Endothelial cell of umbilical vein (primary cell): ENCODE measurements at regions not wholly inside any gene's neighbourhood (a gene's known extent, or its start where the extent isn't known, plus 50 kb on each side); places are given as distances from the start of the nearest gene placed in this dataset.

Source experiments
- BruUV-seq: library from RNA; stranded (reverse); fragments of 400-500 nt; replicated peaks from 2 replicates; lab custom pipeline; 2021; lab: Mats Ljungman, UMichigan
- CTCF ChIA-PET: fragments of 300-600, 350-600 bp; sonication (Branson Sonifier 250); formaldehyde crosslinking; loops from one replicate; lab custom pipeline; 2021; ENCODE audit warnings: antibody characterized with exemption, inconsistent platforms; lab: Charles Lee
- POLR2A ChIA-PET: fragments of 300-600, 350-600 bp; sonication (Branson Sonifier 250); formaldehyde crosslinking; loops from one replicate; lab custom pipeline; 2021; ENCODE audit warnings: antibody characterized with exemption, inconsistent platforms; lab: Charles Lee
- DNase-seq: peaks from one replicate; pipeline ENCODE4 v3.0.0-alpha.2; 2011; ENCODE audit warnings: low read depth, low spot score
- FAIRE-seq: peaks from 2 replicates; lab custom pipeline; 2011; peaks lifted over from hg19 to GRCh38; lab: Jason Lieb, UNC
- H2AFZ ChIP-seq: 2 replicates; pipeline ENCODE4 v1.6.0; 2012; ENCODE audit warnings: low read depth, low read length, control low read depth, inconsistent platforms
- H3K27ac ChIP-seq: 2 replicates; pipeline ENCODE4 v1.5.1; 2011; ENCODE audit warnings: low read depth, mild to moderate bottlenecking, control low read depth, low read length, moderate library complexity; ENCODE audit not compliant: insufficient read depth
- H3K27me3 ChIP-seq, 2 experiments: 2 replicates each; pipeline versions ENCODE4 v1.6.0 to v1.6.1; 2011; ENCODE audit warnings: low read length in 2 of 2, mixed read lengths in 1 of 2; ENCODE audit not compliant: control insufficient read depth in 2 of 2, insufficient read depth in 2 of 2
- H3K36me3 ChIP-seq, 2 experiments: 2 replicates in 1 of 2; 3 replicates in 1 of 2; pipeline ENCODE4 v1.5.1; 2011; ENCODE audit warnings: low read length in 2 of 2, mild to moderate bottlenecking in 1 of 2, moderate library complexity in 1 of 2; ENCODE audit not compliant: control insufficient read depth in 2 of 2, insufficient read depth in 2 of 2; ENCODE audit errors: extremely low read depth in 1 of 2
- H3K4me1 ChIP-seq: 3 replicates; pipeline ENCODE4 v1.5.1; 2011; ENCODE audit warnings: mild to moderate bottlenecking, low read length; ENCODE audit not compliant: control insufficient read depth, insufficient read depth; ENCODE audit errors: extremely low read depth
- H3K4me2 ChIP-seq: 2 replicates; pipeline ENCODE4 v1.6.1; 2011; ENCODE audit warnings: low read length, control low read depth, mixed read lengths; ENCODE audit not compliant: insufficient read depth
- H3K4me3 ChIP-seq, 3 experiments: fragments of 200-600 bp in 1 of 3; sonication (generic), shearing (Covaris generic) in 1 of 3; replicated peaks in 1 of 3; 2 replicates each; pipeline ENCODE4 v1.5.1; 2011 to 2016; ENCODE audit warnings: control low read depth in 3 of 3, low read length in 3 of 3, mild to moderate bottlenecking in 2 of 3, inconsistent platforms in 1 of 3, low read depth in 1 of 3, moderate library complexity in 1 of 3; ENCODE audit not compliant: insufficient read depth in 1 of 3
- H3K79me2 ChIP-seq: 2 replicates; pipeline ENCODE4 v1.6.0; 2012; ENCODE audit warnings: low read length, inconsistent platforms; ENCODE audit not compliant: control insufficient read depth, insufficient read depth
- H3K9ac ChIP-seq: replicated peaks from 2 replicates; pipeline ENCODE3; 2011; ENCODE audit warnings: low read length, control low read depth; ENCODE audit not compliant: insufficient read depth; ENCODE audit errors: extremely low read depth
- H3K9me1 ChIP-seq: replicated peaks from 3 replicates; pipeline ENCODE4 v1.6.0; 2011; ENCODE audit warnings: mild to moderate bottlenecking, low read length; ENCODE audit not compliant: control insufficient read depth, insufficient read depth; ENCODE audit errors: extremely low read depth
- H3K9me3 ChIP-seq: replicated peaks from 2 replicates; pipeline ENCODE4 v1.5.1; 2012; ENCODE audit warnings: low read length, inconsistent platforms; ENCODE audit not compliant: control insufficient read depth, insufficient read depth
- H4K20me1 ChIP-seq: replicated peaks from 2 replicates; pipeline ENCODE3; 2011; ENCODE audit warnings: mild to moderate bottlenecking, low read length; ENCODE audit not compliant: control insufficient read depth, insufficient read depth; ENCODE audit errors: extremely low read depth
- CTCF ChIP-seq, 2 donors: IDR thresholded peaks; 1 replicate in 1 of 2; 2 replicates in 1 of 2; pipeline ENCODE4 v1.5.1; 2011; ENCODE audit warnings: low read length in 2 of 2, mild to moderate bottlenecking in 2 of 2, moderate library complexity in 2 of 2, control low read depth in 1 of 2, inconsistent platforms in 1 of 2, low read depth in 1 of 2; ENCODE audit not compliant: insufficient read depth in 1 of 2; ENCODE audit errors: extremely low read depth in 1 of 2
- EZH2 ChIP-seq: IDR thresholded peaks from 2 replicates; pipeline ENCODE4 v1.6.1; 2012; ENCODE audit warnings: borderline replicate concordance, low read depth, mild to moderate bottlenecking, moderate library complexity, low read length, inconsistent platforms; ENCODE audit not compliant: severe bottlenecking
- FOS ChIP-seq: IDR thresholded peaks from 2 replicates; pipeline ENCODE4 v1.6.1; 2011; ENCODE audit warnings: mild to moderate bottlenecking, low read length, moderate library complexity, borderline replicate concordance; ENCODE audit not compliant: insufficient read depth
- GATA2 ChIP-seq: IDR thresholded peaks from 2 replicates; pipeline ENCODE4 v1.7.0; 2011; ENCODE audit warnings: low read depth, mild to moderate bottlenecking, moderate library complexity, mixed read lengths, low read length; ENCODE audit not compliant: insufficient read length, insufficient read depth
- JUN ChIP-seq: IDR thresholded peaks from 2 replicates; pipeline ENCODE4 v1.6.1; 2011; ENCODE audit warnings: borderline replicate concordance, low read depth; ENCODE audit not compliant: insufficient read length, insufficient read depth
- MAX ChIP-seq: IDR thresholded peaks from 2 replicates; pipeline ENCODE4 v1.6.1; 2011; ENCODE audit not compliant: insufficient read depth, insufficient read length
- MYC ChIP-seq: IDR thresholded peaks from one replicate; pipeline ENCODE4 v1.6.1; 2011; ENCODE audit warnings: mild to moderate bottlenecking, low read depth, low read length
- POLR2A ChIP-seq: IDR thresholded peaks from 2 replicates; pipeline ENCODE4 v1.6.1; 2012; ENCODE audit warnings: low read depth, mild to moderate bottlenecking, control low read depth, low read length
- POLR2AphosphoS5 ChIP-seq: IDR thresholded peaks from 2 replicates; pipeline ENCODE4 v1.6.1; 2012; ENCODE audit warnings: low read depth, mild to moderate bottlenecking, control low read depth, low read length, moderate library complexity; ENCODE audit not compliant: insufficient read depth
- dilution Hi-C: fragments of 300-500 bp; cut with MboI; formaldehyde crosslinking; loops from one replicate; pipeline ENCODE4 v1.15.0; 2019; ENCODE audit warnings: low sequenced_read_pairs; ENCODE audit not compliant: extremely low pct_ligation_motif_present
- intact Hi-C: fragments of 100-400 bp; cut with micrococcal nuclease; formaldehyde crosslinking; loops from one replicate; pipeline ENCODE4 v1.10.0; 2022

GRCh38 chr4:173651651-173652282 is 121.7 kb upstream of the HAND2 start:
- intact Hi-C loops = no loop called here
- CTCF ChIA-PET = no interaction called here
- H3K9me3 ChIP-seq = no peaks in the 10 kb centered on the region
- POLR2A ChIA-PET = no interaction called here
- H3K4me3 ChIP-seq = no peak overlapping the region
- H2AFZ ChIP-seq = no peak overlapping the region
- H3K36me3 ChIP-seq = no peaks in the 10 kb centered on the region
- no peaks in the 10 kb centered on the region for H4K20me1 ChIP-seq
- no peaks in the 10 kb centered on the region for H3K4me1 ChIP-seq
- DNase-seq = no peak
- no peaks in the 10 kb centered on the region for H3K27me3 ChIP-seq
- no peak overlapping the region for H3K4me2 ChIP-seq
- no TSS peak for BruUV-seq
- no peak overlapping the region for H3K9ac ChIP-seq
- H3K9me1 ChIP-seq = no peaks in the 10 kb centered on the region
- TF ChIP-seq POLR2A (no peak), EZH2 (no peak), MAX (no peak), MYC (no peak), GATA2 (no peak), POLR2AphosphoS5 (no peak), FOS (no peak), CTCF (IDR thresholded peaks at IDR 0.05; ENCODE audit: extremely low read depth in 1 of 2, insufficient read depth in 1 of 2, low read depth in 1 of 2, low read length in 2 of 2) (no peak), JUN (no peak)
- no peak overlapping the region for H3K27ac ChIP-seq
- H3K79me2 ChIP-seq = no peaks in the 10 kb centered on the region
- peak; percentile 18 for FAIRE-seq
- dilution Hi-C loops = no loop called here
